ENCODE measurements at regions not wholly inside any gene's neighbourhood (a gene's known extent, or its start where the extent isn't known, plus 50 kb on each side); places are given as distances from the start of the nearest gene placed in this dataset.
A peak's percentile ranks its signal among the peaks of the same experiment; 100 is the strongest.

- Histone ChIP-seq H2AFZ (ENCODE audit: low read length, unreplicated experiment) (no peak overlapping the region), H3K36me3 (ENCODE audit: insufficient read depth, low read length) (no peaks in the 10 kb centered on the region), H3K79me2 (ENCODE audit: control insufficient read depth, insufficient read depth, low read length, unreplicated experiment) (no peaks in the 10 kb centered on the region), H3K27ac (ENCODE audit: low read depth, low read length) (no peak overlapping the region), H3K27me3 (ENCODE audit: insufficient read depth, low read length) (peaks cover 57% of the 10 kb centered on the region), H3K4me3 (ENCODE audit: low read depth, low read length) (no peak overlapping the region), H3K4me1 (ENCODE audit: control insufficient read depth, insufficient read depth, low read length, unreplicated experiment) (no peaks in the 10 kb centered on the region)
Observed at GRCh38 chr4:54359919-54360650, 131.0 kb downstream of the PDGFRA start.

GRCh38 chr4:54363037-54363436, 133.9 kb downstream of the PDGFRA start:
- no peak overlapping the region for H2AFZ ChIP-seq (ENCODE audit: low read length, unreplicated experiment)
- no peaks in the 10 kb centered on the region for H3K36me3 ChIP-seq (ENCODE audit: insufficient read depth, low read length)
- peaks cover 27% of the 10 kb centered on the region for H3K27me3 ChIP-seq (ENCODE audit: insufficient read depth, low read length)
- H3K79me2 ChIP-seq (ENCODE audit: control insufficient read depth, insufficient read depth, low read length, unreplicated experiment) = no peaks in the 10 kb centered on the region
- H3K4me1 ChIP-seq (ENCODE audit: control insufficient read depth, insufficient read depth, low read length, unreplicated experiment) = no peaks in the 10 kb centered on the region
- H3K4me3 ChIP-seq (ENCODE audit: low read depth, low read length) = no peak overlapping the region
- no peak overlapping the region for H3K27ac ChIP-seq (ENCODE audit: low read depth, low read length)

- no peak overlapping the region for H3K4me3 ChIP-seq (ENCODE audit: low read depth, low read length)
- H3K4me1 ChIP-seq (ENCODE audit: control insufficient read depth, insufficient read depth, low read length, unreplicated experiment) = no peaks in the 10 kb centered on the region
- H3K36me3 ChIP-seq (ENCODE audit: insufficient read depth, low read length) = no peaks in the 10 kb centered on the region
- no peak overlapping the region for H2AFZ ChIP-seq (ENCODE audit: low read length, unreplicated experiment)
- no peaks in the 10 kb centered on the region for H3K79me2 ChIP-seq (ENCODE audit: control insufficient read depth, insufficient read depth, low read length, unreplicated experiment)
- H3K27me3 ChIP-seq (ENCODE audit: insufficient read depth, low read length) = peaks cover 12% of the 10 kb centered on the region; the same call in 1 of the 2 replicates
- no peak overlapping the region for H3K27ac ChIP-seq (ENCODE audit: low read depth, low read length)
Observed at GRCh38 chr4:54365691-54366090, 136.6 kb downstream of the PDGFRA start.

GRCh38 chr4:54367059-54367458, 138.0 kb downstream of the PDGFRA start:
- no peak overlapping the region for H2AFZ ChIP-seq (ENCODE audit: low read length, unreplicated experiment)
- H3K36me3 ChIP-seq (ENCODE audit: insufficient read depth, low read length) = no peaks in the 10 kb centered on the region
- H3K27ac ChIP-seq (ENCODE audit: low read depth, low read length) = no peak overlapping the region
- H3K79me2 ChIP-seq (ENCODE audit: control insufficient read depth, insufficient read depth, low read length, unreplicated experiment) = no peaks in the 10 kb centered on the region
- H3K27me3 ChIP-seq (ENCODE audit: insufficient read depth, low read length) = peaks cover 12% of the 10 kb centered on the region; the same call in 1 of the 2 replicates
- no peaks in the 10 kb centered on the region for H3K4me1 ChIP-seq (ENCODE audit: control insufficient read depth, insufficient read depth, low read length, unreplicated experiment)
- no peak overlapping the region for H3K4me3 ChIP-seq (ENCODE audit: low read depth, low read length)

GRCh38 chr4:54368281-54369265, 139.5 kb downstream of the PDGFRA start:
- Histone ChIP-seq H2AFZ (ENCODE audit: low read length, unreplicated experiment) (no peak overlapping the region), H3K36me3 (ENCODE audit: insufficient read depth, low read length) (no peaks in the 10 kb centered on the region), H3K27me3 (ENCODE audit: insufficient read depth, low read length) (peaks cover 12% of the 10 kb centered on the region; the same call in 1 of the 2 replicates), H3K4me3 (ENCODE audit: low read depth, low read length) (no peak overlapping the region), H3K4me1 (ENCODE audit: control insufficient read depth, insufficient read depth, low read length, unreplicated experiment) (no peaks in the 10 kb centered on the region), H3K79me2 (ENCODE audit: control insufficient read depth, insufficient read depth, low read length, unreplicated experiment) (no peaks in the 10 kb centered on the region), H3K27ac (ENCODE audit: low read depth, low read length) (no peak overlapping the region)

- Histone ChIP-seq H3K27ac (ENCODE audit: low read depth, low read length) (no peak overlapping the region), H3K4me1 (ENCODE audit: control insufficient read depth, insufficient read depth, low read length, unreplicated experiment) (no peaks in the 10 kb centered on the region)
Observed at GRCh38 chr4:54371173-54371572, 142.1 kb downstream of the PDGFRA start.

GRCh38 chr4:54372951-54373350, 143.9 kb downstream of the PDGFRA start:
- Histone ChIP-seq H3K4me1 (ENCODE audit: control insufficient read depth, insufficient read depth, low read length, unreplicated experiment) (peaks cover 5% of the 10 kb centered on the region), H3K27me3 (ENCODE audit: insufficient read depth, low read length) (peaks cover 9% of the 10 kb centered on the region; the same call in 1 of the 2 replicates), H3K4me3 (ENCODE audit: low read depth, low read length) (no peak overlapping the region), H2AFZ (ENCODE audit: low read length, unreplicated experiment) (no peak overlapping the region), H3K27ac (ENCODE audit: low read depth, low read length) (no peak overlapping the region), H3K36me3 (ENCODE audit: insufficient read depth, low read length) (no peaks in the 10 kb centered on the region), H3K79me2 (ENCODE audit: control insufficient read depth, insufficient read depth, low read length, unreplicated experiment) (no peaks in the 10 kb centered on the region)

More at GRCh38 chr4:54371173-54371572, 142.1 kb downstream of the PDGFRA start:
- H3K27me3 ChIP-seq (ENCODE audit: insufficient read depth, low read length) = peaks cover 9% of the 10 kb centered on the region; the same call in 1 of the 2 replicates
- no peak overlapping the region for H2AFZ ChIP-seq (ENCODE audit: low read length, unreplicated experiment)
- H3K4me3 ChIP-seq (ENCODE audit: low read depth, low read length) = no peak overlapping the region
- no peaks in the 10 kb centered on the region for H3K79me2 ChIP-seq (ENCODE audit: control insufficient read depth, insufficient read depth, low read length, unreplicated experiment)
- no peaks in the 10 kb centered on the region for H3K36me3 ChIP-seq (ENCODE audit: insufficient read depth, low read length)

- no peak overlapping the region for H3K4me3 ChIP-seq (ENCODE audit: low read depth, low read length)
- peaks cover 7% of the 10 kb centered on the region for H3K4me1 ChIP-seq (ENCODE audit: control insufficient read depth, insufficient read depth, low read length, unreplicated experiment)
- H3K36me3 ChIP-seq (ENCODE audit: insufficient read depth, low read length) = no peaks in the 10 kb centered on the region
- no peaks in the 10 kb centered on the region for H3K79me2 ChIP-seq (ENCODE audit: control insufficient read depth, insufficient read depth, low read length, unreplicated experiment)
- no peak overlapping the region for H2AFZ ChIP-seq (ENCODE audit: low read length, unreplicated experiment)
- no peak overlapping the region for H3K27ac ChIP-seq (ENCODE audit: low read depth, low read length)
- H3K27me3 ChIP-seq (ENCODE audit: insufficient read depth, low read length) = peaks cover 6% of the 10 kb centered on the region; the same call in 1 of the 2 replicates
Observed at GRCh38 chr4:54373718-54374210, 144.7 kb downstream of the PDGFRA start.

GRCh38 chr4:54378461-54378860, 149.4 kb downstream of the PDGFRA start:
- no peak overlapping the region for H2AFZ ChIP-seq (ENCODE audit: low read length, unreplicated experiment)
- H3K36me3 ChIP-seq (ENCODE audit: insufficient read depth, low read length) = no peaks in the 10 kb centered on the region
- no peaks in the 10 kb centered on the region for H3K79me2 ChIP-seq (ENCODE audit: control insufficient read depth, insufficient read depth, low read length, unreplicated experiment)
- peak overlapping the region; percentile 58 for H3K27ac ChIP-seq (ENCODE audit: low read depth, low read length)
- peaks cover 10% of the 10 kb centered on the region for H3K4me1 ChIP-seq (ENCODE audit: control insufficient read depth, insufficient read depth, low read length, unreplicated experiment)
- H3K27me3 ChIP-seq (ENCODE audit: insufficient read depth, low read length) = no peaks in the 10 kb centered on the region
- H3K4me3 ChIP-seq (ENCODE audit: low read depth, low read length) = no peak overlapping the region

- no peaks in the 10 kb centered on the region for H3K36me3 ChIP-seq (ENCODE audit: insufficient read depth, low read length)
- no peak overlapping the region for H3K27ac ChIP-seq (ENCODE audit: low read depth, low read length)
- H3K79me2 ChIP-seq (ENCODE audit: control insufficient read depth, insufficient read depth, low read length, unreplicated experiment) = no peaks in the 10 kb centered on the region
- H3K4me1 ChIP-seq (ENCODE audit: control insufficient read depth, insufficient read depth, low read length, unreplicated experiment) = no peaks in the 10 kb centered on the region
- no peaks in the 10 kb centered on the region for H3K27me3 ChIP-seq (ENCODE audit: insufficient read depth, low read length)
- H3K4me3 ChIP-seq (ENCODE audit: low read depth, low read length) = no peak overlapping the region
- H2AFZ ChIP-seq (ENCODE audit: low read length, unreplicated experiment) = no peak overlapping the region
Observed at GRCh38 chr4:54384152-54384551, 155.1 kb downstream of the PDGFRA start.

All from ACC112 (cell line).